OCI-LY1 (cell line): ENCODE measurements at regions not wholly inside any gene's neighbourhood (a gene's known extent, or its start where the extent isn't known, plus 50 kb on each side); places are given as distances from the start of the nearest gene placed in this dataset.

Experiments
- H2AFZ ChIP-seq: fragments of 200-600 bp; sonication (generic), shearing (Covaris generic); 2 replicates; pipeline ENCODE4 v1.6.0; 2014; ENCODE audit warnings: antibody characterized with exemption, mild to moderate bottlenecking, low read length
- H3F3A ChIP-seq: fragments of 200-600 bp; sonication (generic), shearing (Covaris generic); 2 replicates; pipeline ENCODE4 v1.6.0; 2014; ENCODE audit warnings: mild to moderate bottlenecking, antibody characterized with exemption, low read length, moderate library complexity; ENCODE audit not compliant: insufficient read depth
- H3K27ac ChIP-seq: fragments of 200-600 bp; sonication (generic); 2 replicates; pipeline ENCODE4 v1.5.1; 2014; ENCODE audit warnings: low read length, mixed run types, mild to moderate bottlenecking, low read depth; ENCODE audit not compliant: poor library complexity, severe bottlenecking
- H3K27me3 ChIP-seq: fragments of 200-600 bp; sonication (generic); 2 replicates; pipeline ENCODE4 v1.6.0; 2014; ENCODE audit warnings: antibody characterized with exemption, mild to moderate bottlenecking, low read length, moderate library complexity; ENCODE audit not compliant: insufficient read depth
- H3K36me3 ChIP-seq: fragments of 200-600 bp; sonication (generic); 2 replicates; pipeline ENCODE4 v1.6.1; 2014; ENCODE audit warnings: mild to moderate bottlenecking, antibody characterized with exemption, low read length, moderate library complexity, mixed read lengths; ENCODE audit not compliant: insufficient read depth
- H3K4me1 ChIP-seq: fragments of 200-600 bp; sonication (generic); 2 replicates; pipeline ENCODE4 v1.5.1; 2014; ENCODE audit warnings: mild to moderate bottlenecking, low read length, moderate library complexity; ENCODE audit not compliant: insufficient read depth, severe bottlenecking
- H3K4me2 ChIP-seq: fragments of 200-600 bp; sonication (generic), shearing (Covaris generic); 2 replicates; pipeline ENCODE4 v1.6.1; 2014; ENCODE audit warnings: low read length
- H3K4me3 ChIP-seq: fragments of 200-600 bp; sonication (generic); 2 replicates; pipeline ENCODE4 v1.5.1; 2014; ENCODE audit warnings: low read length, low read depth, mild to moderate bottlenecking, mixed read lengths; ENCODE audit not compliant: poor library complexity, severe bottlenecking
- H3K79me2 ChIP-seq: fragments of 200-600 bp; shearing (Covaris generic); 2 replicates; pipeline ENCODE4 v1.6.1; 2016; ENCODE audit warnings: mixed run types, low read length, mixed read lengths; ENCODE audit not compliant: insufficient read depth
- H3K9ac ChIP-seq: fragments of 200-600 bp; sonication (generic), shearing (Covaris generic); 2 replicates; pipeline ENCODE4 v1.6.1; 2014; ENCODE audit warnings: mild to moderate bottlenecking, low read length, mixed read lengths
- H3K9me2 ChIP-seq: fragments of 200-600 bp; sonication (generic), shearing (Covaris generic); 2 replicates; pipeline ENCODE4 v1.6.1; 2014; ENCODE audit warnings: low read depth, mild to moderate bottlenecking, low read length, mixed read lengths
- H3K9me3 ChIP-seq: fragments of 200-600 bp; shearing (Covaris generic); 2 replicates; pipeline ENCODE4 v1.6.1; 2014; ENCODE audit warnings: low read length, mixed read lengths
- H4K20me1 ChIP-seq: fragments of 200-600 bp; sonication (generic), shearing (Covaris generic); 2 replicates; pipeline ENCODE4 v1.6.0; 2016; ENCODE audit warnings: mild to moderate bottlenecking, low read length; ENCODE audit not compliant: insufficient read depth
- EZH2 ChIP-seq: fragments of 200-600 bp; sonication (generic), shearing (Covaris generic); IDR thresholded peaks from 2 replicates; pipeline ENCODE4 v1.8.0; 2017; ENCODE audit warnings: borderline replicate concordance, mixed run types, mild to moderate bottlenecking, antibody characterized with exemption, low read length, moderate library complexity, mixed read lengths
- TF ChIP-seq, protein P1 (sequence below): fragments of 200-600 bp; sonication (generic), shearing (Covaris generic); IDR thresholded peaks from 2 replicates; pipeline ENCODE4 v1.5.1; 2017; ENCODE audit warnings: mild to moderate bottlenecking, antibody characterized with exemption, low read length, moderate library complexity, mixed read lengths

- no peaks in the 10 kb centered on the region; the same call in 1 of the 2 replicates for H3K27me3 ChIP-seq
- no peaks in the 10 kb centered on the region for H3F3A ChIP-seq
- peaks cover 13% of the 10 kb centered on the region; the same call in 1 of the 2 replicates for H3K36me3 ChIP-seq
- H3K9me3 ChIP-seq = peaks cover 3% of the 10 kb centered on the region; the same call in 1 of the 2 replicates
- no peaks in the 10 kb centered on the region for H4K20me1 ChIP-seq
- TF ChIP-seq, protein P1, sequence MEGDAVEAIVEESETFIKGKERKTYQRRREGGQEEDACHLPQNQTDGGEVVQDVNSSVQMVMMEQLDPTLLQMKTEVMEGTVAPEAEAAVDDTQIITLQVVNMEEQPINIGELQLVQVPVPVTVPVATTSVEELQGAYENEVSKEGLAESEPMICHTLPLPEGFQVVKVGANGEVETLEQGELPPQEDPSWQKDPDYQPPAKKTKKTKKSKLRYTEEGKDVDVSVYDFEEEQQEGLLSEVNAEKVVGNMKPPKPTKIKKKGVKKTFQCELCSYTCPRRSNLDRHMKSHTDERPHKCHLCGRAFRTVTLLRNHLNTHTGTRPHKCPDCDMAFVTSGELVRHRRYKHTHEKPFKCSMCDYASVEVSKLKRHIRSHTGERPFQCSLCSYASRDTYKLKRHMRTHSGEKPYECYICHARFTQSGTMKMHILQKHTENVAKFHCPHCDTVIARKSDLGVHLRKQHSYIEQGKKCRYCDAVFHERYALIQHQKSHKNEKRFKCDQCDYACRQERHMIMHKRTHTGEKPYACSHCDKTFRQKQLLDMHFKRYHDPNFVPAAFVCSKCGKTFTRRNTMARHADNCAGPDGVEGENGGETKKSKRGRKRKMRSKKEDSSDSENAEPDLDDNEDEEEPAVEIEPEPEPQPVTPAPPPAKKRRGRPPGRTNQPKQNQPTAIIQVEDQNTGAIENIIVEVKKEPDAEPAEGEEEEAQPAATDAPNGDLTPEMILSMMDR = no peak
- TF ChIP-seq EZH2 = no peak
- H3K4me2 ChIP-seq = no peak overlapping the region
- H3K9me2 ChIP-seq = no peaks in the 10 kb centered on the region
- H3K9ac ChIP-seq = no peak overlapping the region
- no peak overlapping the region for H3K27ac ChIP-seq
- H2AFZ ChIP-seq = no peak overlapping the region
- H3K4me1 ChIP-seq = peaks cover 27% of the 10 kb centered on the region
- no peak overlapping the region for H3K4me3 ChIP-seq
- no peaks in the 10 kb centered on the region for H3K79me2 ChIP-seq
Observed at GRCh38 chr5:173669483-173669882, 53.0 kb upstream of the BOD1 start.

DNA sequence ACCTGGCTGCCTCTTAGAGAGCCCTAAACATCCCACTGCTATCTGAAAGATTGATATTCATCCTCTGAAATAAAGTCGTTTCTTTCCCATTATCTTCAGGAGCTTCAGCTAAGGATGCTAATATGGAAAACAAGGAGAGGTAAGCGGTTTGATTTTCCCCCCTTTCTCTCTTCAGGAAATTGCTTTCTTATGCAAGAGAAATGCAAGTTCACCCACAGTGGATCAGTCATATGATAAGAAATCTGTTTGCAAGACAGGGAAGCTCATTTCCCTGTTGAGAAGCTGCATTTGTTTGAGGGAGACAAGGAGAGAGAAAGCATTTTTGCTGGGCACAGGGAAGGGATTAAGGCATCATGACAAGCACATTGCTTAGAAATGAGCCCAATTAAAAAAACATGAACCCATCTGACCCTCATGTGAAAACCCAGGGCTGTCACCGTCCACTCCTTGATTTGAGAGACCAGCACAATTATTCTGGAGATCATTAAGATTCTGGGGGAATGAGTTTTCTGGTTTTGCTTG, 53.7 kb upstream of the BOD1 start:
- H3K4me3 ChIP-seq = no peak overlapping the region
- H3K36me3 ChIP-seq = peaks cover 20% of the 10 kb centered on the region; the same call in 1 of the 2 replicates
- H3K79me2 ChIP-seq = no peaks in the 10 kb centered on the region
- no peak overlapping the region for H3K4me2 ChIP-seq
- H3K9me2 ChIP-seq = no peaks in the 10 kb centered on the region
- H3K9me3 ChIP-seq = peaks cover 9% of the 10 kb centered on the region
- H3F3A ChIP-seq = no peaks in the 10 kb centered on the region
- H3K27me3 ChIP-seq = no peaks in the 10 kb centered on the region; the same call in 1 of the 2 replicates
- no peak overlapping the region for H3K27ac ChIP-seq
- TF ChIP-seq, protein P1 = no peak
- no peak for TF ChIP-seq EZH2
- H2AFZ ChIP-seq = no peak overlapping the region
- H3K4me1 ChIP-seq = peaks cover 27% of the 10 kb centered on the region
- no peaks in the 10 kb centered on the region for H4K20me1 ChIP-seq
- H3K9ac ChIP-seq = no peak overlapping the region

DNA sequence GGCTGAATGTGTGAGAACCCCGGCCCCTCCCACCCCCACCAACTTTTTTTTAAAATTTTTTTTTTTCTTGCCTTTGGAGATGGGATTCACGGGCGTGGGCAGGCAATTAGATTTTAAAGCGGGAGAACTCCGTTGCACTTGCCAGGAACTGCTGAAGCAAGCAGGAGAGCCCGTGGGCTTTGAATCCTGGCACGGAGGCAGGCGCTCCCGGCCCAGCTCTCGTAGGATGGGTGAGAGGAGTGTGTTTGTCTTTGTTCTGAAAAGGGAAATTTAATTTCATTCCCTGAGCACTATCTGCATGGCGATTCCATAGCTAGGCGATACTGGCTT, 54.3 kb upstream of the BOD1 start:
- Histone ChIP-seq H3F3A (no peaks in the 10 kb centered on the region), H3K9me2 (no peaks in the 10 kb centered on the region), H2AFZ (no peak overlapping the region), H3K27ac (no peak overlapping the region), H3K36me3 (peaks cover 20% of the 10 kb centered on the region; the same call in 1 of the 2 replicates), H3K4me2 (no peak overlapping the region), H3K79me2 (no peaks in the 10 kb centered on the region), H3K9me3 (peaks cover 9% of the 10 kb centered on the region), H3K27me3 (no peaks in the 10 kb centered on the region; the same call in 1 of the 2 replicates), H3K4me1 (peaks cover 27% of the 10 kb centered on the region), H3K9ac (no peak overlapping the region), H3K4me3 (no peak overlapping the region), H4K20me1 (no peaks in the 10 kb centered on the region)
- no peak for TF ChIP-seq EZH2
- TF ChIP-seq, protein P1 = no peak
